Breast epithelium (tissue), 4 donors: ENCODE measurements at regions not wholly inside any gene's neighbourhood (a gene's known extent, or its start where the extent isn't known, plus 50 kb on each side); places are given as distances from the start of the nearest gene placed in this dataset.

Source experiments
- DNase-seq, 2 donors: peaks; one replicate each; pipeline ENCODE4 v3.0.0-alpha.2; 2019; ENCODE audit warnings: low spot score in 2 of 2
- H3K27ac ChIP-seq, 2 donors: fragments of 200-600 bp; sonication (generic) in 1 of 2; one replicate each; pipeline ENCODE4 v1.5.1; 2016 to 2019; ENCODE audit warnings: mild to moderate bottlenecking in 1 of 2
- H3K27me3 ChIP-seq, 2 donors: fragments of 200-600 bp; sonication (generic) in 1 of 2; one replicate each; pipeline versions ENCODE4 v1.5.1 to v1.6.0; 2017 to 2019; ENCODE audit warnings: control low read depth in 1 of 2, mild to moderate bottlenecking in 1 of 2
- H3K36me3 ChIP-seq: fragments of 200-600 bp; one replicate; pipeline ENCODE4 v1.5.1; 2019
- H3K4me1 ChIP-seq, 2 donors: fragments of 200-600 bp; sonication (generic); one replicate each; pipeline ENCODE4 v1.5.1; 2016 to 2019; ENCODE audit warnings: control low read depth in 1 of 2
- H3K4me3 ChIP-seq, 3 donors: fragments of 200-600 bp; sonication (generic); 1 replicate in 2 of 3; 2 replicates in 1 of 3; pipeline ENCODE4 v1.5.1; 2016 to 2019; ENCODE audit warnings: mild to moderate bottlenecking in 3 of 3, moderate library complexity in 2 of 3
- H3K9me3 ChIP-seq, 2 donors: fragments of 200-600 bp; sonication (generic) in 1 of 2; one replicate each; pipeline ENCODE4 v1.5.1; 2016 to 2019; ENCODE audit warnings: control low read depth in 1 of 2
- CTCF ChIP-seq, 3 donors: fragments of 450-650 bp; IDR thresholded peaks; one replicate each; pipeline ENCODE4 v1.5.1; 2016 to 2017; ENCODE audit warnings: antibody characterized with exemption in 3 of 3, mild to moderate bottlenecking in 3 of 3, moderate library complexity in 3 of 3
- POLR2A ChIP-seq: fragments of 450-650 bp; IDR thresholded peaks from one replicate; pipeline ENCODE4 v1.6.1; 2016; ENCODE audit warnings: antibody characterized with exemption, mild to moderate bottlenecking, moderate library complexity
- POLR2AphosphoS5 ChIP-seq, 3 donors: sonication (generic); formaldehyde crosslinking; IDR thresholded peaks; one replicate each; pipeline ENCODE4 v1.6.1; 2017; ENCODE audit warnings: antibody characterized with exemption in 3 of 3
- intact Hi-C: fragments of 100-400 bp; cut with DNase I; formaldehyde crosslinking; loops from one replicate; pipeline ENCODE4 v1.15.1; 2023; ENCODE audit warnings: low total_unique reads

- no peak for TF ChIP-seq CTCF (IDR thresholded peaks at IDR 0.05)
- no peak for TF ChIP-seq POLR2A
- no peak for TF ChIP-seq POLR2AphosphoS5 (IDR thresholded peaks at IDR 0.05)
- no peak overlapping the region for H3K27ac ChIP-seq
These were observed 51.3 kb upstream of the UFL1 start for GRCh38 chr6:96470296-96470695.

More at GRCh38 chr6:96470296-96470695, 51.3 kb upstream of the UFL1 start:
- H3K4me3 ChIP-seq, result no peak overlapping the region
- H3K9me3 ChIP-seq, result no peaks in the 10 kb centered on the region
- no peaks in the 10 kb centered on the region for H3K36me3 ChIP-seq
- no peak for DNase-seq
- intact Hi-C loops, result no loop called here
- H3K4me1 ChIP-seq, result no peaks in the 10 kb centered on the region
- H3K27me3 ChIP-seq, result no peaks in the 10 kb centered on the region
